ENCODE measurements at regions not wholly inside any gene's neighbourhood (a gene's known extent, or its start where the extent isn't known, plus 50 kb on each side); places are given as distances from the start of the nearest gene placed in this dataset.

- H3K27ac ChIP-seq: no peak overlapping the region
- no peak overlapping the region for H3K4me3 ChIP-seq
- no peaks in the 10 kb centered on the region for H3K36me3 ChIP-seq
- DNase-seq: no peak
- TF ChIP-seq CTCF (IDR thresholded peaks at IDR 0.05): no peak
- no peak for TF ChIP-seq POLR2A (IDR thresholded peaks at IDR 0.05)
- no peaks in the 10 kb centered on the region for H3K27me3 ChIP-seq
- 74% methylated on average over 6 of the region's 6 CpGs for WGBS (ENCODE audit: insufficient coverage, low coverage, low lambda C conversion rate, missing lambda C conversion rate)
- no peaks in the 10 kb centered on the region for H3K4me1 ChIP-seq
- no peaks in the 10 kb centered on the region for H3K9me3 ChIP-seq
- intact Hi-C loops (cut with DNase I): no loop called here
- ATAC-seq: no peak
Observed at GRCh38 chr6:164570801-164571200, 738.6 kb downstream of the C6orf118 start.

DNA sequence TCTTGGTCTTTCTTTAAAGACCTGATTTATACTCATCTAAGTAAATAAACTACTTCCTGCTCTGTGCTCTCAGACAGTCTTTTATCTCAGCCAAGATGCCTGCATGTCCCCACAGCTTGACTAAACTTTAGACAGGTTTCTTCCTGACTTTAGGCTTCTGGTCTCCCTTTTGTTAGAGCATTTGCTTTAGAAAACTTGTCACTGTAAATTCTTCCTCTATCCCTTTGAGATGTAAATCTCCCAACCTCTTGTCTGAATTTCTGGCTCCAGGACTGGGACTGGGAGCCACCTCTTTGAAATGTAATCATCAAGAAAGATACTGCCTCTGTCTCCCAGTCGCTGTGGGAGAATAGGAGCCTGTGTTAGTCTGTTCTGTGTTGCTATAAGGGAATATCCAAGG lies 739.9 kb downstream of the C6orf118 start:
- no peaks in the 10 kb centered on the region for H3K36me3 ChIP-seq
- TF ChIP-seq CTCF (IDR thresholded peaks at IDR 0.05) (no peak), POLR2A (IDR thresholded peaks at IDR 0.05) (no peak)
- intact Hi-C loops (cut with DNase I): no loop called here
- H3K27ac ChIP-seq: no peak overlapping the region
- H3K4me3 ChIP-seq: no peak overlapping the region
- ATAC-seq (no peak), DNase-seq (no peak)
- 25% methylated on average over 1 of the region's 1 CpG for WGBS (ENCODE audit: insufficient coverage, low coverage, low lambda C conversion rate, missing lambda C conversion rate)
- no peaks in the 10 kb centered on the region for H3K9me3 ChIP-seq
- H3K4me1 ChIP-seq: no peaks in the 10 kb centered on the region
- no peaks in the 10 kb centered on the region for H3K27me3 ChIP-seq

- TF ChIP-seq CTCF (IDR thresholded peaks at IDR 0.05): no peak
- TF ChIP-seq POLR2A (IDR thresholded peaks at IDR 0.05): no peak
- Histone ChIP-seq H3K4me3 (no peak overlapping the region), H3K27me3 (no peaks in the 10 kb centered on the region), H3K36me3 (no peaks in the 10 kb centered on the region), H3K9me3 (no peaks in the 10 kb centered on the region), H3K27ac (no peak overlapping the region), H3K4me1 (no peaks in the 10 kb centered on the region)
- 91% methylated on average over 2 of the region's 2 CpGs for WGBS (ENCODE audit: insufficient coverage, low coverage, low lambda C conversion rate, missing lambda C conversion rate)
- intact Hi-C loops (cut with DNase I): no loop called here
- DNase-seq: no peak
- ATAC-seq: no peak
Observed at GRCh38 chr6:164563924-164564323, 745.5 kb downstream of the C6orf118 start.

GRCh38 chr6:164561656-164562055 lies 747.7 kb downstream of the C6orf118 start:
- no peaks in the 10 kb centered on the region for H3K27me3 ChIP-seq
- H3K4me3 ChIP-seq: no peak overlapping the region
- H3K27ac ChIP-seq: no peak overlapping the region
- WGBS (ENCODE audit: insufficient coverage, low coverage, low lambda C conversion rate, missing lambda C conversion rate): 27% methylated on average over 1 of the region's 1 CpG
- no peaks in the 10 kb centered on the region for H3K4me1 ChIP-seq
- H3K9me3 ChIP-seq: no peaks in the 10 kb centered on the region
- no peaks in the 10 kb centered on the region for H3K36me3 ChIP-seq
- TF ChIP-seq CTCF (IDR thresholded peaks at IDR 0.05) (no peak), POLR2A (IDR thresholded peaks at IDR 0.05) (no peak)
- no peak for ATAC-seq
- intact Hi-C loops (cut with DNase I): no loop called here
- no peak for DNase-seq
